UCSD-AML1 (cell line): ENCODE measurements at regions not wholly inside any gene's neighbourhood (a gene's known extent, or its start where the extent isn't known, plus 50 kb on each side); places are given as distances from the start of the nearest gene placed in this dataset.

Experiments
- DNase-seq: peaks from one replicate; lab custom pipeline; 2025; ENCODE audit not compliant: unreplicated experiment; lab: John Stamatoyannopoulos, UW

- no peak for DNase-seq
Measured at GRCh38 chr6:103995571-103995970, 864.1 kb downstream of the HACE1 start.

- DNase-seq = no peak
Measured at GRCh38 chr6:103983860-103984259, 875.9 kb downstream of the HACE1 start.

GRCh38 chr6:103983011-103983410 lies 876.7 kb downstream of the HACE1 start:
- DNase-seq = no peak

GRCh38 chr6:103982574-103982973 lies 877.1 kb downstream of the HACE1 start:
- no peak for DNase-seq

- no peak for DNase-seq
Measured at GRCh38 chr6:103979308-103979707, 880.4 kb downstream of the HACE1 start.

- DNase-seq = no peak
Measured at GRCh38 chr6:103937389-103937788, 922.3 kb downstream of the HACE1 start.

GRCh38 chr6:103925317-103925716 lies 934.4 kb downstream of the HACE1 start:
- no peak for DNase-seq

- no peak for DNase-seq
Measured at GRCh38 chr6:103910018-103910417, 949.7 kb downstream of the HACE1 start.

GRCh38 chr6:103908898-103909297 lies 950.8 kb downstream of the HACE1 start:
- no peak for DNase-seq

GRCh38 chr6:103895136-103895535 lies 964.6 kb downstream of the HACE1 start:
- no peak for DNase-seq

GRCh38 chr6:103893141-103893581 lies 966.6 kb downstream of the HACE1 start:
- no peak for DNase-seq

GRCh38 chr6:103886951-103887350 lies 972.8 kb downstream of the HACE1 start:
- no peak for DNase-seq

GRCh38 chr6:103885446-103885845 lies 974.3 kb downstream of the HACE1 start:
- DNase-seq = no peak

- DNase-seq = no peak
Measured at GRCh38 chr6:103879800-103880199, 979.9 kb downstream of the HACE1 start.

GRCh38 chr6:103875221-103875620 lies 984.5 kb downstream of the HACE1 start:
- no peak for DNase-seq

- no peak for DNase-seq
Measured at GRCh38 chr6:103874575-103874974, 985.1 kb downstream of the HACE1 start.

- DNase-seq = no peak
Measured at GRCh38 chr6:103872678-103873077, 987.0 kb downstream of the HACE1 start.

- no peak for DNase-seq
Measured at GRCh38 chr6:103872233-103872632, 987.5 kb downstream of the HACE1 start.

GRCh38 chr6:103870970-103871369 lies 988.7 kb downstream of the HACE1 start:
- DNase-seq = no peak

- DNase-seq = no peak
Measured at GRCh38 chr6:103862297-103862696, 997.4 kb downstream of the HACE1 start.

GRCh38 chr6:103858003-103858402 lies 1001.7 kb downstream of the HACE1 start:
- no peak for DNase-seq

GRCh38 chr6:103855750-103856149 lies 1004.0 kb downstream of the HACE1 start:
- DNase-seq = no peak

GRCh38 chr6:103854059-103854458 lies 1005.7 kb downstream of the HACE1 start:
- no peak for DNase-seq

GRCh38 chr6:103838457-103838856 lies 1021.3 kb downstream of the HACE1 start:
- no peak for DNase-seq
